ENCODE measurements at regions not wholly inside any gene's neighbourhood (a gene's known extent, or its start where the extent isn't known, plus 50 kb on each side); places are given as distances from the start of the nearest gene placed in this dataset.

DNA sequence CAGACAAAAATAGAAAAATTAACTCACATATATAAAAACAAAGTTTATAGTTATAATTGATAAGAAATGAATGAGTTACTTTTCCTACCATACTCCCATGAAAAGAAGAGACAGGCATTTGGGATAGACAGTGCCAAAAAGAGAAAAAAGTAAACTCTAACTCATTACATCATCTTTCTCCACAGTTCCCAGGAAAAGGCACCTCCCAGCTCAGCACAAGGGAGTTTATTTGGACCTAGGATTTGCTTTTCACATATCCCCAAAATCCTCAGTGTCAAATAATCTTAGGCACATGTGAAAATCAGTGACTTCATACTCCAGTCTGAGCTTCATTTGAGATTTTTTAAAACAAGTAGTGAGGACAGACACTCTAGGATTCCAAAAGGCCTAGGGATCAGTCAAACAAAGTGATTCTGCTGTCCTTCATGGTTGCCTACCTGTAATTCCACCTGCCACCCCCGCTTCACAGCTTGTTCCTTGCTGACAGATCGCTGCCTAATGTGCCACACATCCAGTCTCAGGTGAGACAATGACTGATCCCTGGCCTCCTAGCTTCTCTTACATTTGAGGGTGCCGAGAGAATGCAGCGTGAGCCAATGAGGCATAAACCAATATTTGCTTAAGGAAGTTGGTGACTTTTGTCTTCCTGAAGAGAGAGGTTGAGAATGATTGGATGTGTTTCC lies 573.7 kb downstream of the TBL1XR1 start:
- TF ChIP-seq CTCF (optimal IDR thresholded peaks at IDR 0.05 in 1 of 3, IDR thresholded peaks at IDR 0.05 in 1 of 3, conservative IDR thresholded peaks at IDR 0.05 in 1 of 3; ENCODE audit: extremely low read depth in 1 of 3, insufficient read depth in 2 of 3, low read length in 3 of 3) (no peak), EZH2 (IDR thresholded peaks at IDR 0.05; ENCODE audit: low read length) (no peak)
